ENCODE measurements at regions not wholly inside any gene's neighbourhood (a gene's known extent, or its start where the extent isn't known, plus 50 kb on each side); places are given as distances from the start of the nearest gene placed in this dataset.

DNA sequence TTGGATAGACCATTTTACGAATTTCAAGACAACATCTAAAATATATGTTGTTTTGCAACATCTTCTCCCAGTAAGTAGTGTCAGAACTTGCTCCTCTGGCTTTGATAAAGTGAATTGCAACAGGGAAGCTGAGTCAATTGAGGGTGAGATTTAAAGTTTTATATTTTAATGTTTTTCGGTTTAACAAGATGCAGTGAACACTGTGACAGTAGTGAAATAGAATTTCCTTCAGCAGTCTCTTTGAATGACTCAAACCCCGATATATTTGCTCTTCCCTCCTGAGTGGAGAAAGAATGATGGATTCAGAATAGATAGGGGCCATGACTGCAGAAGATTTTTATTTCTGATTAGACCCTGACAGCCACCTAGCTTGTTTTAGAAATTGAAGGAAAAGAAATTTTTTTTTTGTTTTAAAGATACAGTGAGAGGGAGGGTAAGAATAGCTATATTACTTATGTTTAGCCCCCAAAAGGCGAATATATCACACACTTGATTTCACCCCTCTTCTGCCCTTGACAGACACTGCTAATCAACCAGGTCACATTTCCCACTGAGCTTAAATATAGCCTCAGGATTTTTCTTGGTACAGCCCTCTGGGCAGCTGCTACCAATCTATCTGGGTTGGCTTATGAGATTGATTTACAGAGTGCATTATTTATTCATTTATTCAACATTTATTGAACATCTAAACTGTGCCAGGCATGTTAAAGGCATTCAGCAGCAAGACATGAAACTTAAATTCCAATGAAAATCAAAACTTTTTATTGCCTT is 183.3 kb upstream of the ADAMTS9 start:
- DNase-seq = no peak

DNA sequence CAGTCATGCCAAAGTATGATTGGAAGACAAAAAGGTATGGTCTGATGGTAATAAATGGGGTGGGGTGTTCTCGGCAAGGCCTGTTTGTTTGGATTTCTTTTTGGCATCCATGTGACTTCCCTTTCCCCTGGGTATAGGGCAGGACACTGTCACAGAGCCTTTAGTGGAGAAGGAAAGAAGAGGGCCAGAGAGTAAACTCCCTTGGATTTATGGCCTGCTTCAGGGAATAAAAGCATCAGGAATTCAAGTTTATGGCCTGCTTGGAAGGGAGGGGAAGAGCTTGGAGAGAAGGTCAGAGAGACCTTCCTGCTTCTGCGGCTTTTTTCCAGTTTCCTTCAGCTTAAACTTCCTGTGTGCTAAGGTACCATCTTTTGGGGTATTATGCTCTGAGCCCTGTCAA is 179.4 kb upstream of the ADAMTS9 start:
- DNase-seq = no peak

DNA sequence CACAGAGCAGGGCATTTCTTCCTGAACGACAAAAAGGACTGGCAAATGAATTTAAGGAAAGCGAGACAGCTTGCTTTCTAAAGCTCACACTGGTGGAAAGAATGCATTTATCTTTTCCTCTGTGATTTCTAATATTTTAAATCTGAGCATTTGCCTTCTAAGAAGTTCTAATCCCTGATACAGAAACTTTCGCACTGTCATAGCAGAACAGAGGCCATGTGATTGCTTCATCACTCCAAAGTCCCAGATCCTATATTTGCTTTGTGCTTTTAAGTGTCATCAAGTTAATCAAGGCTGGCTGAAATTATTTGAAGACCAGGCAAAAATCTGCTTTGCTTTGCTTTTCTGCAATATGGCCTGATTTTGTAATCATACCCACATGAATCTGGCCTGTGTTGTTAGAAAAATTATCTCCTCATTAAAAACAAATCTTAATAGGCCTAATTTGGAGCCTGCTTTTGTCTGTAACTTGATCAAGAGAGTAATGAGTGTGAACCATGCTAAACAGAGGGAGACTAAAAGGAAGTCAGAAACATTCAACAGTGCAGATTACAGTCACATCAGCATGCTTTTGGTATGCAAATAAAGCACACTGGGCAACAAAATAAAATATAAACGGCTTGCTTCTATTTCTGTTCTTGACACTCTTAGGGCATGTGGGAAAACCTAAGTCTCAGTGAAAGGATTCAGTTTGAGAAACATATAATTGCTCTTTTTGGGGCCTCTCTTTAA is 178.2 kb upstream of the ADAMTS9 start:
- no peak for DNase-seq

DNA sequence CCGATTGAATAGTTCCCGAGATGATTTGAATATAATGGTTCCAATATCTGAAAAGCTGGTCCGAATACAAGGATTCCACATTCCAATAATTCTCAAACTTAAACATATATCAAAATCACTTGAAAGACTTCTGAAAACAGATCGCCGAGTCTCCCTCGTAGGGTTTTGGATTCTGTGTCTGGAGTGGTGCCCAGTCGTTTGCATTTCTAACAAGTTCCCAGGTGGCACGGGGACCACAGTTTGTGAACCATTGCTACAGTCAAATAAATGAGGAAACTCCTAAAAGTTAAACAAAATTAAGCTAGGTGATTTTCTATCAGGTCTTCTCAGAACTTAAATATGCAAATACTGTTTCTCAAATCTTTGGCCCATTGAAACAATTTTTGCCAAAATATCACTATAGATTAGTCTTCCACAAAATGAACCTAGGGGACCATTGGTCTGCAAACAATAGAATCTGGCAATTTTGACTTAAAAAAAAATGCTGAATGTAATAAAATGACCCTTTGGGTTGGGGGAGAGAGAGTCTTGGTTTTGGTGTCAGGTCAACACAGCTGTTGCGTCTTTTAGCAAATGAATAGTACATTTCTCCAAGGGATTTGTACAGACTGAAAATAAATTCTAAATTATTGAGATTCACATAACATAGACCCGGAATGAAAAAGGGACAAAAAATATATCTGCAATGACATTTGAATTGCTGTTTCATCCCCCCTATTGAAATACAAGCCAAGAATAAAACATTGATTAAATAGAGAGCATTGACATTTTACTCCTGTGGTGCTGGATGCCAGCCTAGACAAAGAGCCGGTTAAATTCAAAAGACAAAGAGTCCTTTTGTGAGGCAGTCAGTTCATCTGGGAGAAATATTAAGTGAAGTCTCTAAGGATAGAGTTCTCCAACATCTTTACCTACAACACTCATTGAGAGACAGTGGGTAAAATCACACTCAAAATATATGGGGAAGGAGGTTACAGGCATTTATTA is 175.7 kb upstream of the ADAMTS9 start:
- no peak for DNase-seq

DNA sequence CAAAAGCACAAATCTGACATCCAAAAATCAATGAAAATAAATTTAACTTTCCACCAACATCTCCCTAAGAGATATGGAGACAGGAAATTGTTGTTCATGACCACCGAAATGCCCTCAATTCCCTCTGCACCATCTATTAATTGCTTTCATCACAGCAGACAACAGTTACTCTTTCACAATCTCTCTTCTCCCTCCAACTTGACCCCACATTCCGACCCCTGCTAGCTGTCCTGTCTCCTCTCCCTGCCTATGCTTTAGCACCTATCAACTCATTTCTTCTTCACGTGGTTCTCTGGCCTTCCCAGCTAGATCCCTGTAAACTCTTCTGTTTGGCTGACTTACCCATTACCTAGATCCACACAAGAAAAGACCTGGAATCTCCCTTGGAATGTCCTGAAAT is 173.9 kb upstream of the ADAMTS9 start:
- DNase-seq = no peak

DNA sequence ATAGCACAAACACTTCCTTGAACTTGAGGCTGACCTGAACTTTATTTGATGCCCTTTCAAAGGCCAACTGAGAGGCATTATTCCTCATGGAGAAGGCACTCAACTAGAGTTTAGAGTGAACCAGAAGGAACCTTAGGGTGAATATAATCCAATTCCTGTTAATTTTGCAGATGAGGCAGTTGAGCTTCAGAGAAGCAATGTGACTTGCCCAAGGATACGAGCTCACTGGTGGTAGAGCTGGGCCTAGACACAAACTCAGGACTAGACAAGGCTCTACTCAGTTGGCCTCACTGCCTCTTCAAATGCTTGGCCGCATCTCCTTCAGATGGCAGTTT is 172.7 kb upstream of the ADAMTS9 start:
- DNase-seq = no peak

DNA sequence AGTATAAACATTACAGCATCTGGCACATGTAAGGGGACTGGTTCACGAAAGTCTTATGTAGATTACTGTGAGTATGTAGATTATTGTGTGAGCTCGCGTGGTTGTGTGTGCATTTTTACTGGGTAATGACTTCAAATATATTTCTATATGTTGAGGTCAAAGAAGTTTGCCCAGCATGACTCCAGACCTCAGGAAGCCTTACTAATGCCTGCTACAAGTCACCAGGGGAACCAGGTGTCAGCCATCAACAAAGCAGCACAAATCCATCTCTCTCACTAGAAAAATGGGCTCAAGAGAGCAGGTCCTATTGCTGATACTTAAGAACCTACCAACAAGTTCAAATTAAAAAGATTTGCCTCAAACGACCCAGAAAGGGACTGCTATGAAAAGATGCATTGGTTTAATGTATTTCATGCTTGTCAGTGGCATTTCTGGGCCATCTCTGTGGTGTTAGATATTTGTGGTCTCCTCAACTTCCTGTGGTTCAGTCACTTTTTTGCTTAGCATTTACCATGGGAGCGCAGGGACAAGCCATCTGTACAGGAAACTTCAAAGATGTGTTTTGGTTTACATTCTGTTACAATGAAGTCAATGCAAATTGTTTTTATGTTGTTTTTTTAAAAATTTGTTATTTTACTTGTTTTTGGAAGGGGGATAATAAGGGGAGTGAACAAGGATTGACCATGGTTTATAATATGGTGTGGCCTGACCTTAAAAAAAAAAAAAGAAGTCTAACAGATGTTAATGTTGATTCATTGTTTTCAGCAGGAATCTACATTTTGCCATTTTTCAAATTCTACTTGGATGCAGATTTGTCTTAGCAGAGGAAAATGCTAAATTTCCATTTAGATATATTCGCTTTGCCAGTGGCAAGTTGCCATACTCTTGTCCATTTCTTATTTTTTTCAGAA is 172.1 kb upstream of the ADAMTS9 start:
- DNase-seq = no peak

DNA sequence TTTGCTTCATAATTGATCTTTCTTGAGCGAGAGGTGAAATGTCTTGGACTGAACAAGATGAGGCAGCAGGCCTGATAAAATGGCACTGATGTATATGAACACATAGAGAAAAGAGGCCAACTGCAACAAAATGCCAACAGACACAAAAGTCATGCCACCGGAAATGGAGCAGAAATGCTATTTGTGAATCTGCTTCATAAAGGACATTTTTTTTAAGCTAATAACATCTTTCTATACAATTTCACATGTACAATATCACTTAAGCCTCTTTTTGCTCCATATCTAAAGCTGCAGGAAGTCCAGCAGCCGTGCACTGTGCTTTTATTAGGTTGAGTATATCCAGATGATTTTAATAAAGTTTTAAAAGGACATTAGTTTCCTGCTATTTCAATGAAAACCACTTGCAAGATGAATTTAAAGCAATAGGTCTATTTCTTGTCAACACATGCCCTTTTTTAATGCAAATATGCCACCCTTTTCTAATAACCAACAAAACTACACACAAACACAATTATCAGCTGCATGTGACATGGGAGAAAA is 169.2 kb upstream of the ADAMTS9 start:
- no peak for DNase-seq

DNA sequence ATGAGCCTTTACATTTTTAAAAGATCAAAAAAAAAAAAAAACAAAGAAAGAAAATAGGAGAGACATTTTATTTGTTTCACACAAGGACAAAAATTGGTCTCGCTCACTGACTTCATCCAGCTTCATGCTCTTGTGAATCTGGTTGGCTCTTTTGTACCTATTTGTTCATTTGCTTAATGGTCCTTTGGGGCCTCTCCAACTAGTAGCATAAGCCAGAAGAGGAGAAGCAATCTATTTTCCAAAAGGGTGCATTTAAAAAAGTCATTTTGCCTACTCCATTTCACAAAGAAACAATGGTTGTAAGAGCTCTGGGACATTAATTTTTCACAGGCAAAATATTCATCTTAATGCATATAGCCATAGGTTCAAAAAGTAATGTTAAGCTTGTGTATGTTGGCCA is 168.3 kb upstream of the ADAMTS9 start:
- no peak for DNase-seq

DNA sequence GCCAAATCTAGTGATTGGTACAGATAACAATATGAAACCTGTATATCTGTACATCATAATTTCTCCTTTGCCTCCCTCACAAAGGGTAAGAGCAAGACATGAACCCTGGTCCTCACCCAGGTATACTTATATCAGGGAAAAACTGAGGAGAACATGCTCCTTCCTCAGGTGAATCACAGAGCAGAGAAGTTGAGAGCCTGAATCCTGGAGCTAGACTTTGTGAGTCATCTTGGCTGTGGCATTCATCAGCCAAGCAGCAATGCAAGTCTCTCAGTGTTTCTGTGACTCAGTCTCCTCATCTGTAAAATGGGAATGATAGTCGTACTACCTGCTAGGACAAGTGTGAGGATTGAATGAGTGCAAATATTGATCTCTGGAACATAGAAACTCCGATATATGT is 165.7 kb upstream of the ADAMTS9 start:
- no peak for DNase-seq

DNA sequence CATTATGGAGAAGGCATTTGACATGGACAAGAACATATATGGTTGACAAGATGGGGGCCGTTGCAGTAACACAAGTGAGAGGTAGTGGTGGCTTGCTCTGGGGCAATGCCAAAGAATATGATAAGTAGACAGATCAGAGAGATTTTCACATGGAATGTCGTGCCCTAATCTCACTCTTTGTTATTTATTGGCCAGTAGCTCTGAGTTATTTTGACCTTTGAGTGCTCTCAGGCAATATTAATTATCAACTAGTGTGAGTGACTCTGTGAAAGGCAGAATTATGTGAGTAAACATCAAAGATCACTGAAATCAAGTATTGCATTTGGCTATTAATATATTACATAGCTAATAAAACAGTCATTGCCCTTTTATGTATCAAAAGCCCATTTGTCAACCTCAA is 164.9 kb upstream of the ADAMTS9 start:
- DNase-seq = no peak

DNA sequence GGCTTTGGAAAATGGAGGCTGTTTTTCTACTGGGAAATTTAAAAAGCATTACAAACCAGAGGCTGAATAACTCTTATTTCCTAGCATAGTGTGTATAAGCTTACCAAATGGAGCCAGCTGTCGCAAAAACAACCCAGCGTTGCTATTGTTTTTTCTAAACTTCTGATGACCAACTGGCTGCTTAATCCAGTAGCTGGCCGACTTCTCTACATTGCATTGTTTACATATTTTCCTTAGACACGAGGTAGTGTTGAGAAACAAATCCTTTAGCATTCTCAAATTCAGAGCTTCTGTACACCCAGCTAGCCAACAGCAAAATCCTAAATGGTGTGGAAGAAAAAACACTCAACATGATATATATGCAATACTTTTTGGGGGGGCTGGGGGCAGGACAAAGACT is 161.0 kb upstream of the ADAMTS9 start:
- no peak for DNase-seq

DNA sequence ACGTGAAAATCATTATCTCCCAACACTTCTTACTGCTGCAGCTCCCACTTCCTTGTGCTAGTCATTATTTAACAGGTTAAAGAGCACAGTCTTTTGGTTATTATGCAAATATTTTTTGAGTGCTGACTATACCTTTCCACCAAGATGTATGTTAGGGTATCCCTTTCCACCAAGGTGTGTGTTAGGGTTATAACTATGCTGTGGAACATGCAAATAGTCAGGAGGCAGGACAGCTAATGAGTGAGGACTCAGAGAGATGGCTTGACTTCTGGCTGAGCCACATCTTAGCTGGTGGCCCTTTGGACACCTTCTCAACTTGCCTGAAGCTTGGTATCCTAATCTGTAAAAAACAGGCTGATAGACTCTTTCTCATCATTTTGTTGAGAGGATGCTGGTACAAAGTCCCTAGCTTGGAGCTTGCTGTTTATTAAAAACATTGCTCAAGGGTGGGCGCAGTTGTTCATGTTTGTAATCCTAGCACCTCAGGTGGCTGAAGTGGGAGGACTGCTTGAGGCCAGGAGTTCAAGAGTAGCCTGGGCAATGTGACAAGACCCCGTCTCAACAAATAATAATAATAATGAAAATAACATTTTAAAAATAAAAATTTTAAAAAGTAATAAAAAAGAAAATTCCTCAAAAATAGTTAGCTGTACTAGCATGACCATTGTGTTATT is 160.5 kb upstream of the ADAMTS9 start:
- DNase-seq = no peak

DNA sequence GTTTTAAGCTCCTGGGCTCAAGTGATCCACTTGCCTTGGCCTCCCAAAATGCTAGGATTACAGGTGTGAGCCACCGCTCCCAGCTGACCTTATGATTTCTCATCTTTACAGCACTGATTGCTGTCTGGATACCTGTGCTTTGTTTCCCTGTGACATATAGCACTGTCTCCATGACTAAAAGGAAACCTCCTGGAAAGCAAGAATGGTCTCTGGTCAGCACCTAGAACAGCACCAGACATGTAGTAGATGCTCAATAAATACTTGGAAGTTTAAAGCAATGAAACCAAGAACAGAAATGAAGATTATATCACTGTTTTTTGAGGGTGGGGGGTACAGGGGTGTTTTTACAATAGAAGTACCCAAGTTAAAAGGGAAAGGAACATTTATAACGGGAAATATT is 156.8 kb upstream of the ADAMTS9 start:
- no peak for DNase-seq

DNA sequence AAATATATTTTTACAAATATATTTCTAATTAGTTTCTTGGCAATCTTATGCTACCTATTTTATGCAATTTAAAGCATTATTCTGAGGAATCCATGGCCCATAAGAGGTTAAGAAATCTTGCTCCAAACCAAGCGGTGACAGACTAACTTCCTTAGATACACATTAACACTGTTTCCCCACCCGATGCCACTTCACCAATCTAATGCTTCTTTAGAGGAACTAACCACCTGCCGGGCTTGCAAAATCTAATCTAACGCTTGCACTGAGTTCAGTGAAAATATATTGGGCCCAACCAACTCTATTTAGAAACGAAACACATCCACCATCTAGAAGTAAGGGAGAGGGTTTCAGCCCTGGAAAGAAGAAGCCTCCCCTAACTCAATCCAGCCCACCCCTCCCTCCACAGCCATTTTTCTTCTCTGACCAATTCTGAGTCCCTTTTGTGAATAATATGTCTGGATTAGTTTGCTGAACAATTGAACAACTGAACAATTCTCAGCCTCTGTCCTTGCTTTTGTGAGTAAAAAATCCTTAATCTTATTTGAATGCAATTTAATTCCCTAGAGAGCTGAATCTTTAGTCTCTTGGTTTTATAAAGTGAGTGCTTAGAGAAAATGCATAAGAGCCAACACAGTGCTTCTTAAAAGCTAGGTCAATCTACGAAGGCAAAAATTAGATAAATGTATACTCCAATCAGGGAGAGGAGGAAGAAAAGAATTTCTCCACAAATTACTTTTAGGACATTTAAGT is 150.4 kb upstream of the ADAMTS9 start:
- no peak for DNase-seq

DNA sequence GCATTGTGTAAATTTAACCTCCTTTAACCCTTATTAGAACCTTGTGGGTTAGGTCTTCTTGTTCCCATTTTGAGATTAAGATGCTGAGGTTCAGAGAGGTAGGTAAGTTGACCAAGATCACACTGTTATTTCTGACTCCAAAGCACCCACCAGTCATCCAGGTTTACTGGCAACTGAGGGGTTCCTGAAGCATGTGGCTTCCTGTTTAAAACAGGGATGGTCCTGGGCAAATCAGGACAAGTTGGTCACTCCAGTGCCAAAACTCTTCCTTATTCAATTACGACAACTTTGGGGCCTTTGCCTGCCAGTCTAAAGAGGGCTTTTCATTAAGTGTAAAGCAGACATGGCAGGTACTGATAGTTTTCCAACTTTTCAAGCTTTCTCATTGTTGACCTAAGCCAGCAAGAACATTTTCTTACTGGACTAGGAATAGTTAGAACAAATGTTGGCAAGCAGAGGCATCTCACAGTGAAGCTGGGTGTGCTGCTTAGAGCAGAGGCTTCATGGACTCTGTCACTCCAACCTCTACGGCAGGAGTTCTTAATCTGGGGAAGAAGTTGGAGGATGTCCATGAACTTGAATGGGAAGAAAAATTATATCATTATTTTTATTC is 149.4 kb upstream of the ADAMTS9 start:
- DNase-seq = no peak

DNA sequence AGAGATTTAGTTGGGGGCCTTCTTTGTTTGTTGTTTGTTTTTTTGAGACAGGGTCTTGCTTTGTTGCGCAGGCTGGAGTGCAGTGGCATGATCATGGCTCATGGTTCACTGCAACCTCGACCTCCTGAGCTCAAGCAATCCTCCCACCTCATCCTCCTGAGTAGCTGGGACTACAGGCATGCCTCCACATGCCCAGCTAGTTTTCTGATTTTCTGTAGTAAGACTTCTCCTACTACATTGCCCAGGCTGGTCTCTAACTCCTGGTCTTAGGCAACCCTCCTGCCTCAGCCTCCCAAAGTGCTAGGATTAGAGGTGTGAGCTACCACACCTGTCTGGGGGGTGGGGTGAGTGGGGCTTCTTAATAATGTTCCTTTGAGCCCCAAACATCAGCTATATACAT is 148.3 kb upstream of the ADAMTS9 start:
- no peak for DNase-seq

DNA sequence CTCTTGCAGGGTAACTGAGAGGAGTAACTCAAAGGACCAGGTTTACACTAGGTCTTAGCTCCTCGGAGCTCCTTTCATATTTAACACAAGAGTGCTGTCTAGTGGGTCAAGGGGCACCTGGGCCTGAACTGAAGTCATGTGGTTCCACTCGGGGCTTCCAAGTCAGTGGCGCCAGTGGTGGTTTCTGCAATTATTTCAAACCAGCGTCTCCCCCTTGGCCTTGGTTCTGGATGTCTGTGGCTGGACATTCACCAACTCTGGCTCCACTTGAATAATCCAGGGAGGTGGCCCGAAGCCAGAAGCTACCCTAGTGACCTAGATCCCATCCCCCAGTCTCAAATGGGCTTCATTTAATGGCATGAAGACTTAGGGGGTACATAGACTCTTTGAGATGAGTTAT is 144.3 kb upstream of the ADAMTS9 start:
- DNase-seq = no peak

DNA sequence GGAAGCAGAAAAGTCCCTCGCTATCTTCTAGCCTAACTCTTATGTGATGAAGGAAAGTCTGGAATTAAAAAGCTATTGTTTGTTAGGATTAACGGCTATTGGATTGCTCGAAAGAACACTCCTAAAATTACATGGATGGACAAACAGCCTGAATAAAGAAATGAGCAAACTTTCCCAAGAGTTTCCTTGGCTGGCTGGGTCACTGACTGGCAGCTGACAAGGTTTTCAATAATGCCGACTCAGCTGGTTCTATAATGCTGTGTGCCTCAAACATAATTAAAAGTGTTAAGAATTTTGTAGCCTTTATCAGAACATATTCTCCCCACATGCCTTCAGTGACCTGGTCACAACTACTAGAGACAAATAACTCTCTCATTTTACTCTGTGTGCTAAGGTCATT is 142.9 kb upstream of the ADAMTS9 start:
- no peak for DNase-seq

DNA sequence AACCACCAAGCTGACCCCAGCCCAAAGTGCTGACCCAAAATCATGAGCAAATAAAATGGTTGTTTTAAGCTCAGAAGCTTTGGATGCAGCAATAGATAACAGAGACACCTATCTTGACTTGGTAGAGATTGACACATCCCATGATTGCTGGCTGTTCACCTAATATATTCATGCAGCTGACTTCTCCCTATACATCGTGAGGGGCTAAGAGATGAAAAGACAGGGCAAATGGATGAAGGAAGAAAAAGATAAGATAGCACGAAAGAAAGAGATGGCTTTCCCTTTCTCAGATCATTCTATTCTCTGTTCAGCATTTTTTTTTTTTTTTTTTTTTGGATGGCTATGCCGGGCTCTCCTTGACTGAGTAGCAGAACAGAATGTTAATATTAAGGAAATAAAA is 141.5 kb upstream of the ADAMTS9 start:
- DNase-seq = no peak

Measured in DMS 273 treated with DMSO at 0.1 percent for 48 hours (cell line).